ENCODE measurements at regions not wholly inside any gene's neighbourhood (a gene's known extent, or its start where the extent isn't known, plus 50 kb on each side); places are given as distances from the start of the nearest gene placed in this dataset.

DNA sequence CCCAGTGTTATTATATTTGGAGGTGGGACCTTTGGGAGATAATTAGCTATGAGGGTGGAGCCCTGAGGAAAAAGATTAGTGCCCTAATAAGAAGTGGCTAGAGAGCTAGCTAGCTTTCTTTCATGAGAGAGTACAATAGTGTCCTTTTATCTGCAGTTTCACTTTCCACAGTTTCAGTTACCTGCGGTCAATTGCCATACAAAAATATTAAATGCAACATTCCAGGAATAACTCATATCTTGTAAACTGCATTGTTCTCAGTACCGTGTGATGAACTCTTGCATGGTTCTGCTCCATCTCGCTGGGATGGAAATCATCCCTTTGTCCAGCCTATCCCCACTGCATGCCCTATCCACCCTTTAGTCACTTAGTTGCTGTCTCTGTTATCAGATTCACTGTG is 201.6 kb downstream of the RWDD3 start:
- Histone ChIP-seq H3K36me3 (ENCODE audit: control insufficient read depth, insufficient read depth, low read length) (no peaks in the 10 kb centered on the region), H3K27me3 (ENCODE audit: control insufficient read depth, insufficient read depth, low read length) (no peaks in the 10 kb centered on the region), H3K4me3 (ENCODE audit: low read depth, low read length) (no peak overlapping the region)
- CTCF ChIA-PET, result no interaction called here
- no peak for DNase-seq (ENCODE audit: low read depth)
- POLR2A ChIA-PET, result no interaction called here
- TF ChIP-seq, protein P1, sequence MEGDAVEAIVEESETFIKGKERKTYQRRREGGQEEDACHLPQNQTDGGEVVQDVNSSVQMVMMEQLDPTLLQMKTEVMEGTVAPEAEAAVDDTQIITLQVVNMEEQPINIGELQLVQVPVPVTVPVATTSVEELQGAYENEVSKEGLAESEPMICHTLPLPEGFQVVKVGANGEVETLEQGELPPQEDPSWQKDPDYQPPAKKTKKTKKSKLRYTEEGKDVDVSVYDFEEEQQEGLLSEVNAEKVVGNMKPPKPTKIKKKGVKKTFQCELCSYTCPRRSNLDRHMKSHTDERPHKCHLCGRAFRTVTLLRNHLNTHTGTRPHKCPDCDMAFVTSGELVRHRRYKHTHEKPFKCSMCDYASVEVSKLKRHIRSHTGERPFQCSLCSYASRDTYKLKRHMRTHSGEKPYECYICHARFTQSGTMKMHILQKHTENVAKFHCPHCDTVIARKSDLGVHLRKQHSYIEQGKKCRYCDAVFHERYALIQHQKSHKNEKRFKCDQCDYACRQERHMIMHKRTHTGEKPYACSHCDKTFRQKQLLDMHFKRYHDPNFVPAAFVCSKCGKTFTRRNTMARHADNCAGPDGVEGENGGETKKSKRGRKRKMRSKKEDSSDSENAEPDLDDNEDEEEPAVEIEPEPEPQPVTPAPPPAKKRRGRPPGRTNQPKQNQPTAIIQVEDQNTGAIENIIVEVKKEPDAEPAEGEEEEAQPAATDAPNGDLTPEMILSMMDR (IDR thresholded peaks at IDR 0.05; ENCODE audit: insufficient read depth, low read depth, low read length), result no peak

DNA sequence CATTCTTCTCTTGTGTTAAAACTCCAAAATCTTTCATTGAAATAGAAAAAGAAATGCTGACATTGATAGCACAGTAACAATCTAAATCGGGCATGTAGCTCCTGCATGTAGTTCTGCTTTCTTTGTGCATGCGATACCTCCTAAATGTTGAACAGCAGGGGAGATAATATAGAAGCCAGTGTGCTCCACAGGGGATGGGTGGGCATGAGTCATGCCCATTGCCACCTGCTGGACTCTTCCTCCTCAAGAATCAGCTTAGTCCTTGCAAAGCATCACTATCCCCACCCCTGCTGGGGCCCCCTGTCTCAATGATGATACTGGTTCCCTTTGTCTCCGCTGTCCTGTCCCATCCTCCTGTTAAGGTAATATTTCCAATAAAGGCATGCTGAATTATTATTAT is 203.0 kb downstream of the RWDD3 start:
- Histone ChIP-seq H3K36me3 (ENCODE audit: control insufficient read depth, insufficient read depth, low read length) (no peaks in the 10 kb centered on the region), H3K4me3 (ENCODE audit: low read depth, low read length) (no peak overlapping the region), H3K27me3 (ENCODE audit: control insufficient read depth, insufficient read depth, low read length) (no peaks in the 10 kb centered on the region)
- TF ChIP-seq, protein P1 (IDR thresholded peaks at IDR 0.05; ENCODE audit: insufficient read depth, low read depth, low read length), result no peak
- CTCF ChIA-PET, result no interaction called here
- POLR2A ChIA-PET, result no interaction called here
- DNase-seq (ENCODE audit: low read depth), result no peak

DNA sequence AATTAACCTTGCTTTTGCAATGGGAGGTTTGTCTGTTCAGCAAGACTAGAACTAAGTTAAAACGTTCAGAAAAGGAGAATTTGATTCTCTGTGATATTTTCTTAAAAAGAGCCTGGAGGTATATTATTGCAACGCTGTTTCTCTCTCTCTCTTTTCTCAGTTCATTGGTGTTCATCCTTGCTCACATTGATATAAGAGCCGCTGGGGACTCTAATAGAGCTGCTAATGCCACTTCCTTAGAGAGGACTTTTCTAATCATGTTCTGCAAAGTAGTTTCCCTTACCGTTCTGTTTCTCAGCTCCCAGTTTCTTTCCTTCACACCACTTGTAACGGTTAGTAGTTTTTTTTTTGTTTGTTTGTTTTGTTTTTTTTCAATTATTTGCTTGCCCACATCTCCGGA is 203.8 kb downstream of the RWDD3 start:
- POLR2A ChIA-PET, result no interaction called here
- H3K36me3 ChIP-seq (ENCODE audit: control insufficient read depth, insufficient read depth, low read length), result no peaks in the 10 kb centered on the region
- H3K27me3 ChIP-seq (ENCODE audit: control insufficient read depth, insufficient read depth, low read length), result no peaks in the 10 kb centered on the region
- no peak for DNase-seq (ENCODE audit: low read depth)
- TF ChIP-seq, protein P1 (IDR thresholded peaks at IDR 0.05; ENCODE audit: insufficient read depth, low read depth, low read length), result no peak
- no peak overlapping the region for H3K4me3 ChIP-seq (ENCODE audit: low read depth, low read length)
- CTCF ChIA-PET, result no interaction called here

DNA sequence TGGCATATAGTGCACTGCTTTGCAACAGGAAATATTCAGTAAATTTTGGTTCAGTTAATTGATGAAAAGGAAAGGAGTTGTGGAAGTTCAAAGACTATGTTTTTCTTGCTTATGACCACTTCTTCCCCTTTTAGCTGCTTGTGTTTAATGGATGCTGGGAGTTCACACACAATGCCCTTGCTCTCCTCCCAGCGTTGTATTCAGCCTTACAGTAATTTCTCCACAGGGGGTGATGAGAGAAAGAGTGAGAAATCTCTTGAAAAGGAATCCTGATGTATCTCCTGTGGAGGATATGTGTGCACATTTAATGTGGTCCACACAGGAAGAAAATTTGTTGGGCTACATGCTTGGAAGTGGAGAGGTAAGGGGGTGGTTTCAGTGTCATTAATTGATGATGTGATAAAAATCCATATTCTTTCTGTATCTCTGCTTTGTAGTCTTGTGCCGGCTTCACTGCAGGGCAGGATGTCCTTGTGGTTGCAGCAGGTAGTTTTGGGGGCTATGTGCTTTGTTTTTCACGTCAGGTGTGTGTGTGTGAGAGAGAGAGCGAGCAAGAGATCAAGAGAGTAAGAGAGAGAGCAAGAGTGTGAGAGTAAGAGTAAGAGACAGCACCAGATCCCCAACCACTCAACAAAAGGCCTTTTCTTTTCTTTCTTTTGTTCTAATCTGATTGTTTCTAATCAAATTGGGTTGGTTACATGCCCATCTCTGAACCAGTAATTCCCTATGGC is 204.4 kb downstream of the RWDD3 start:
- TF ChIP-seq, protein P1 (IDR thresholded peaks at IDR 0.05; ENCODE audit: insufficient read depth, low read depth, low read length), result no peak
- ChIA-PET POLR2A (no interaction called here), CTCF (no interaction called here)
- Histone ChIP-seq H3K36me3 (ENCODE audit: control insufficient read depth, insufficient read depth, low read length) (no peaks in the 10 kb centered on the region), H3K4me3 (ENCODE audit: low read depth, low read length) (no peak overlapping the region), H3K27me3 (ENCODE audit: control insufficient read depth, insufficient read depth, low read length) (no peaks in the 10 kb centered on the region)
- no peak for DNase-seq (ENCODE audit: low read depth)

DNA sequence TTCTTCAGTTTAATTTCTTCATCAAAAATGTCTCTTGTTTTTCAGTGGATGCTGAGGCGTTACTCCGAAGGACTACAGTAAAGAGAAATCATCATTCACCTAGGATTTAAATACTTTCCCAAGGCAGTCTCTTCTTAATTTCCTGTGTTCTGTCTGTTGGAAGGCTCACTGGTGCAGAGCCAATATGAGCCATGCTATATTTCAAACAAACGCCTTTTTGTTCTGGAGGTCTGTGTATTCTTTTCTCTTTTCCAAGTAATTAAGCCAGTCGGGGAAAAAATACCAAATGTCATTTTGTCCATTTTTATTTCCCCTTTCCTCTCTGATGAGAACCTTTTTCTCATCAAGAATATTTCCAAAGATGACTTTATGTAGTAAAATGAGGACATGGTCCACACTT is 206.5 kb downstream of the RWDD3 start:
- DNase-seq (ENCODE audit: low read depth), result no peak
- ChIA-PET POLR2A (no interaction called here), CTCF (no interaction called here)
- H3K27me3 ChIP-seq (ENCODE audit: control insufficient read depth, insufficient read depth, low read length), result no peaks in the 10 kb centered on the region
- H3K36me3 ChIP-seq (ENCODE audit: control insufficient read depth, insufficient read depth, low read length), result no peaks in the 10 kb centered on the region
- no peak overlapping the region for H3K4me3 ChIP-seq (ENCODE audit: low read depth, low read length)
- TF ChIP-seq, protein P1 (IDR thresholded peaks at IDR 0.05; ENCODE audit: insufficient read depth, low read depth, low read length), result no peak

All from BJ (cell line).